ENCODE measurements at regions not wholly inside any gene's neighbourhood (a gene's known extent, or its start where the extent isn't known, plus 50 kb on each side); places are given as distances from the start of the nearest gene placed in this dataset.
"Not testable (repeated sequence)": the region's sequence is repeated elsewhere in the genome, so short reads cannot be mapped to it uniquely, and the experiment has no call there.

GRCh38 chr13:81104035-81104715 is 763.2 kb upstream of the SPRY2 start:
- no peak overlapping the region for H3K27ac Mint-ChIP-seq
- Histone ChIP-seq H3K4me3 (ENCODE audit: control insufficient read depth in 1 of 2, extremely low read depth in 1 of 2, low read length in 1 of 2) (no peak overlapping the region), H3K27me3 (replicated peaks in 1 of 2; ENCODE audit: control insufficient read depth in 2 of 2, extremely low read depth in 1 of 2, insufficient read depth in 2 of 2, low read length in 1 of 2) (no peaks in the 10 kb centered on the region), H3K4me1 (ENCODE audit: control insufficient read depth in 1 of 2, extremely low read depth in 1 of 2, insufficient read depth in 2 of 2, low read length in 2 of 2) (no peaks in the 10 kb centered on the region), H3K9me3 (no peaks in the 10 kb centered on the region), H3K27ac (ENCODE audit: low read length) (no peak overlapping the region), H3K36me3 (ENCODE audit: control insufficient read depth in 2 of 2, extremely low read depth in 1 of 2, insufficient read depth in 1 of 2, low read length in 1 of 2) (no peaks in the 10 kb centered on the region)
- CTCF ChIA-PET: no interaction called here
- no peaks in the 10 kb centered on the region for H3K36me3 Mint-ChIP-seq
- no peaks in the 10 kb centered on the region for H3K4me1 Mint-ChIP-seq
- H3K27me3 Mint-ChIP-seq: no peaks in the 10 kb centered on the region
- H3K4me3 Mint-ChIP-seq: no peak overlapping the region
- H3K9me3 Mint-ChIP-seq: peaks cover 3 to 11% (median 5%) of the 10 kb centered on the region in 3 donors
- DNase-seq (no peak), ATAC-seq (replicated peaks in 1 of 4) (no peak)
- POLR2A ChIA-PET: no interaction called here
- 100% methylated on average over 1 of the region's 1 CpG for WGBS (ENCODE audit: insufficient coverage)

- CTCF ChIA-PET: not testable (repeated sequence)
These were observed 761.1 kb upstream of the SPRY2 start for GRCh38 chr13:81102066-81102465.

GRCh38 chr13:81089371-81090157 is 748.6 kb upstream of the SPRY2 start:
- Histone ChIP-seq H3K36me3 (ENCODE audit: control insufficient read depth in 2 of 2, extremely low read depth in 1 of 2, insufficient read depth in 1 of 2, low read length in 1 of 2) (no peaks in the 10 kb centered on the region), H3K27me3 (replicated peaks in 1 of 2; ENCODE audit: control insufficient read depth in 2 of 2, extremely low read depth in 1 of 2, insufficient read depth in 2 of 2, low read length in 1 of 2) (no peaks in the 10 kb centered on the region), H3K4me1 (ENCODE audit: control insufficient read depth in 1 of 2, extremely low read depth in 1 of 2, insufficient read depth in 2 of 2, low read length in 2 of 2) (no peaks in the 10 kb centered on the region), H3K27ac (ENCODE audit: low read length) (no peak overlapping the region), H3K9me3 (no peaks in the 10 kb centered on the region), H3K4me3 (ENCODE audit: control insufficient read depth in 1 of 2, extremely low read depth in 1 of 2, low read length in 1 of 2) (no peak overlapping the region)
- Mint-ChIP-seq H3K36me3 (no peaks in the 10 kb centered on the region), H3K4me1 (no peaks in the 10 kb centered on the region), H3K9me3 (peaks cover 0 to 14% (median 6%) of the 10 kb centered on the region in 3 donors), H3K4me3 (no peak overlapping the region), H3K27ac (no peak overlapping the region), H3K27me3 (no peaks in the 10 kb centered on the region)
- DNase-seq (no peak), ATAC-seq (replicated peaks in 1 of 4) (no peak)
- ChIA-PET CTCF (no interaction called here), POLR2A (no interaction called here)
- 100% methylated on average over 1 of the region's 4 CpGs for WGBS (ENCODE audit: insufficient coverage)

More at GRCh38 chr13:81102066-81102465, 761.1 kb upstream of the SPRY2 start:
- H3K36me3 Mint-ChIP-seq; H3K27me3 Mint-ChIP-seq; H3K27ac ChIP-seq (ENCODE audit: low read length); H3K4me1 Mint-ChIP-seq; H3K27ac Mint-ChIP-seq; POLR2A ChIA-PET; ATAC-seq (replicated peaks in 1 of 4); H3K4me1 ChIP-seq (ENCODE audit: control insufficient read depth in 1 of 2, extremely low read depth in 1 of 2, insufficient read depth in 2 of 2, low read length in 2 of 2); H3K27me3 ChIP-seq (replicated peaks in 1 of 2; ENCODE audit: control insufficient read depth in 2 of 2, extremely low read depth in 1 of 2, insufficient read depth in 2 of 2, low read length in 1 of 2); DNase-seq; H3K4me3 Mint-ChIP-seq; H3K9me3 ChIP-seq; H3K4me3 ChIP-seq (ENCODE audit: control insufficient read depth in 1 of 2, extremely low read depth in 1 of 2, low read length in 1 of 2); H3K36me3 ChIP-seq (ENCODE audit: control insufficient read depth in 2 of 2, extremely low read depth in 1 of 2, insufficient read depth in 1 of 2, low read length in 1 of 2): not testable (repeated sequence)
- 89% methylated on average over 3 of the region's 27 CpGs for WGBS (ENCODE audit: insufficient coverage)
- H3K9me3 Mint-ChIP-seq: peaks cover 7 to 13% (median 10%) of the 10 kb centered on the region in 3 donors

- H3K4me1 Mint-ChIP-seq: no peaks in the 10 kb centered on the region
- ChIA-PET POLR2A (no interaction called here), CTCF (no interaction called here)
- no peaks in the 10 kb centered on the region for H3K27me3 Mint-ChIP-seq
- H3K36me3 ChIP-seq (ENCODE audit: control insufficient read depth in 2 of 2, extremely low read depth in 1 of 2, insufficient read depth in 1 of 2, low read length in 1 of 2): no peaks in the 10 kb centered on the region
- no peaks in the 10 kb centered on the region for H3K9me3 ChIP-seq
- no peak overlapping the region for H3K27ac ChIP-seq (ENCODE audit: low read length)
- no peak overlapping the region for H3K27ac Mint-ChIP-seq
- no peaks in the 10 kb centered on the region for H3K27me3 ChIP-seq (replicated peaks in 1 of 2; ENCODE audit: control insufficient read depth in 2 of 2, extremely low read depth in 1 of 2, insufficient read depth in 2 of 2, low read length in 1 of 2)
- ATAC-seq (replicated peaks in 1 of 4) (no peak), DNase-seq (no peak)
- H3K4me3 ChIP-seq (ENCODE audit: control insufficient read depth in 1 of 2, extremely low read depth in 1 of 2, low read length in 1 of 2): no peak overlapping the region
- no peak overlapping the region for H3K4me3 Mint-ChIP-seq
- WGBS (ENCODE audit: insufficient coverage): no CpG with 5 or more reads among the region's 2 CpGs
- H3K9me3 Mint-ChIP-seq: peaks cover 0 to 8% (median 0%) of the 10 kb centered on the region in 3 donors
- H3K36me3 Mint-ChIP-seq: no peaks in the 10 kb centered on the region
- no peaks in the 10 kb centered on the region for H3K4me1 ChIP-seq (ENCODE audit: control insufficient read depth in 1 of 2, extremely low read depth in 1 of 2, insufficient read depth in 2 of 2, low read length in 2 of 2)
These were observed 740.1 kb upstream of the SPRY2 start for GRCh38 chr13:81080911-81081454.

- Mint-ChIP-seq H3K36me3 (no peaks in the 10 kb centered on the region), H3K4me1 (no peaks in the 10 kb centered on the region), H3K27ac (no peak overlapping the region), H3K9me3 (peaks cover 0 to 5% (median 5%) of the 10 kb centered on the region in 3 donors), H3K4me3 (no peak overlapping the region), H3K27me3 (no peaks in the 10 kb centered on the region)
- DNase-seq: no peak
- Histone ChIP-seq H3K4me1 (ENCODE audit: control insufficient read depth in 1 of 2, extremely low read depth in 1 of 2, insufficient read depth in 2 of 2, low read length in 2 of 2) (no peaks in the 10 kb centered on the region), H3K9me3 (no peaks in the 10 kb centered on the region), H3K27me3 (replicated peaks in 1 of 2; ENCODE audit: control insufficient read depth in 2 of 2, extremely low read depth in 1 of 2, insufficient read depth in 2 of 2, low read length in 1 of 2) (no peaks in the 10 kb centered on the region), H3K4me3 (ENCODE audit: control insufficient read depth in 1 of 2, extremely low read depth in 1 of 2, low read length in 1 of 2) (no peak overlapping the region), H3K36me3 (ENCODE audit: control insufficient read depth in 2 of 2, extremely low read depth in 1 of 2, insufficient read depth in 1 of 2, low read length in 1 of 2) (no peaks in the 10 kb centered on the region), H3K27ac (ENCODE audit: low read length) (no peak overlapping the region)
- no peak for ATAC-seq (replicated peaks in 1 of 4)
- ChIA-PET CTCF (no interaction called here), POLR2A (no interaction called here)
These were observed 737.1 kb upstream of the SPRY2 start for GRCh38 chr13:81078048-81078447.

GRCh38 chr13:81069822-81070221 is 728.9 kb upstream of the SPRY2 start:
- H3K9me3 ChIP-seq; H3K36me3 ChIP-seq (ENCODE audit: control insufficient read depth in 2 of 2, extremely low read depth in 1 of 2, insufficient read depth in 1 of 2, low read length in 1 of 2); H3K27ac Mint-ChIP-seq; CTCF ChIA-PET; H3K4me3 ChIP-seq (ENCODE audit: control insufficient read depth in 1 of 2, extremely low read depth in 1 of 2, low read length in 1 of 2); POLR2A ChIA-PET; H3K27ac ChIP-seq (ENCODE audit: low read length); H3K4me3 Mint-ChIP-seq; H3K27me3 Mint-ChIP-seq; H3K4me1 Mint-ChIP-seq; H3K27me3 ChIP-seq (replicated peaks in 1 of 2; ENCODE audit: control insufficient read depth in 2 of 2, extremely low read depth in 1 of 2, insufficient read depth in 2 of 2, low read length in 1 of 2); H3K36me3 Mint-ChIP-seq; ATAC-seq (replicated peaks in 1 of 4); H3K4me1 ChIP-seq (ENCODE audit: control insufficient read depth in 1 of 2, extremely low read depth in 1 of 2, insufficient read depth in 2 of 2, low read length in 2 of 2); DNase-seq; H3K9me3 Mint-ChIP-seq: not testable (repeated sequence)
- WGBS (ENCODE audit: insufficient coverage): 77% methylated on average over 8 of the region's 18 CpGs
